Activated CD4-positive, alpha-beta T cell treated with anti-CD3 and anti-CD28 coated beads, Interleukin-2, amount 50 U/mL, for 16 hours (primary cell): ENCODE measurements at regions not wholly inside any gene's neighbourhood (a gene's known extent, or its start where the extent isn't known, plus 50 kb on each side); places are given as distances from the start of the nearest gene placed in this dataset.

ENCODE experiments used
- DNase-seq: peaks from one replicate; pipeline ENCODE4 v3.0.0-alpha.2; 2020

GRCh38 chr2:172370821-172371455 is 56.4 kb upstream of the ITGA6 start:
- no peak for DNase-seq

DNA sequence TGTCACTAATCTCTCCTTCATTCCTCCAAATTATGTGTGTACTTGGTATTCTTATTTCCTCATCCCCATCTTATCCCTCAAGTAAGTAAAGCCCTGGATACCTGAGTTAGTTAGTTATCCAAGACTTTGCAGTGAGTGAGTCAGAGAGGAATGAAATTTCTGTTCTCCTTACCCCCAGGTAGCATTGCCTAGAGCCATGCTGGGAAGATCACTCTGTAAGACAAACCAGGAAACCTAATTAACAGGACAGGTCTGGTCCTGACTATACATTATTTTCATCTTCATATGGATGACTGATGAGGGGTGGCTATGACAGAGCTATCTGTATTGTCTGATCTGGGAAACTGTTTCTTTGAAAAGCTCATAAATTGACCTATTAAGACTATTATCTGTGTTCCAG is 55.0 kb upstream of the ITGA6 start:
- no peak for DNase-seq

- DNase-seq = no peak
These were observed 54.3 kb upstream of the ITGA6 start for GRCh38 chr2:172373076-172373475.

GRCh38 chr2:172373766-172374165 is 53.6 kb upstream of the ITGA6 start:
- no peak for DNase-seq

DNA sequence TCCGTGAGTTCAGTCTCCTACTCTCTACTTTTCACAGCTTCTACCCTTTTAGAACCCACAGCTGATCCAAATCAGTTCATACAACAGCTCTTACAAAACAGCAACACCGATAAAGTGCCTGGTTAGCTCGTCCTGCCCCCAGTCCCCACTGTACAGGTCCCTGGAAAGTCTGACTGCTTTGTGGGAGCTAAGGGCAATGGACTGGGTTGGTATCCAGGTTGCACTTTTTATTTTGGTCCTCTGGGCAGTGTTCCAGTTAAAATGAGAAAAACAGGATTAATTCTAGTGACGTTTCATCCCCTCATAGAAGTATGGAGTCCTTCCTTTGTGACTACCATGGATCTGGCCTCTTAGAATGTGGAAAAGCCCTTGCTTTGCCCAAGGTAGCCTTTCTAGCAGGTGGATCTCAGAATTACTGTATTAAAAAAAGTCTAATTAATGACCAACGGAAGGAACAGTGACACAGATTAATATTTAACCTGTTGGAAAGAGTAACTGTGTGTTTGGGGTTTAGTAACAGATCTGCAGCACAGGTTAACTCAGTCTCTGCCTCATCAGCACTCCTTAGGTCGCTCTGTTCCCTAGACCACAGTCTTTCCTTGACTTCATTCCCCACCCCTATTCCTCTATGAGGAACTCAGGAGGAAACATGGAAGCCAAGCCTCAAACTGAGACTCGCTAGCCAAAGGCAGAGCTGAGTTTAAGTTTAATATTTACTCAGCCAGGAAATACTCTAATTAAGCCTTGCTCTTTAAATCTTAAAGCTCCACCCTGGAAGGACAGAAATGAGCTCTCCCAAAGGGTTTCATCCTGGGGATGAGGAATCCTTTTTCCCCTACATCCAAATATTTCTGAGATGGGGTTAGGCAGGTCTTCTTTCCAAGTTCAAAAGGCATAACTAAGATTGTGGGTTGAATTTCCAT is 52.8 kb upstream of the ITGA6 start:
- no peak for DNase-seq

GRCh38 chr2:172375251-172375650 is 52.1 kb upstream of the ITGA6 start:
- DNase-seq = no peak

DNA sequence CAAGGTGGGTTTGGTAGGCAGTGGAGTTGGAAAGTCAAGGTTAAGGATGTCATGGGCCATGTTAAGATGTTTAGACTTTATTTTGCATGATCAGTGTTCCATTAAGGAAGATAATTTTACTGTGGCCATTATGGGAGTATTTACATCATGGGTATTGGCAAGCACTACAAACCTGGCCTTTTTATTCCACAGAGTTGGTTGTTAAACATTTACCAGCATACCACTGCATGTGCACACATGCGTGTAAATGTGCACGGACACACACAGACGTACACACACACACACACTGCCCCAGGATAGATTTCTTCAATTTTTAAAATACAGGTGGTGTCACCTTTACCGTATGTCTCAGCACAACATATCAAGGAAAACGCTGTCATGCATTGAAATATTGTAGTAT is 51.4 kb upstream of the ITGA6 start:
- DNase-seq = no peak

DNA sequence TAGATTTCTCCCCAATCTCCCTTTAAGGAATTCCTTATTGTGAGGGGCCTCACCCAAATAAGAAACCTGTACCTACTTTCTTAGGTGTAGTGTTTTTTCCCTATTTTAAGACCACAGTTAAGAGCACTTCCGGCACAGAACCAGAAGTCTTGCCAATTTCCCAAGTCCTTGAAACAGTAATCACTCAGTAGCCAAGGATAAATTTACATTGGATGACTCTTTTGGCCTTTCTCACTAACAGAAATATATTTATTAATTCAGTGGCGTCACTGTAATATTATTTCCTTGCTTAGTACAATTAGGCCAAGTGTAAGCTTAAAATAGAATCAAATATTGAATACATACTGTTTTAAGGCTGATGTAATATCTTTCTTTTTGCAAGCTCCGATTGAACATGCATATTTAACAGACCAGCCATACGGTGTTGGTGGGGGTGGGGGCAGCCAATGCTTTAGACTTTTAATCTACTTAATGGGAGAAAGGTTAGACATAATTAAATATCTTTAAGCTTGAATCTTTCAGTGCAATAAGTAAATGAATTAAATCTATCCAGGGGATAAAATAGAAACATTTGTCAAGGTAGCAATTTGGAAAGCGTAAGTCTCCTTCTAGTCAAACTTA is 50.8 kb upstream of the ITGA6 start:
- no peak for DNase-seq

GRCh38 chr2:172377408-172377807 is 50.0 kb upstream of the ITGA6 start:
- no peak for DNase-seq
